GM21737 (cell line): ENCODE measurements at regions not wholly inside any gene's neighbourhood (a gene's known extent, or its start where the extent isn't known, plus 50 kb on each side); places are given as distances from the start of the nearest gene placed in this dataset.
"Not testable (repeated sequence)": the region's sequence is repeated elsewhere in the genome, so short reads cannot be mapped to it uniquely, and the experiment has no call there.

Experiments used
- ATAC-seq: cut with Tn5 transposase; IDR thresholded peaks from one replicate; pipeline ENCODE4 v1.9.1; 2021; ENCODE audit warnings: mild to moderate bottlenecking, moderate library complexity; ENCODE audit not compliant: unreplicated experiment

DNA sequence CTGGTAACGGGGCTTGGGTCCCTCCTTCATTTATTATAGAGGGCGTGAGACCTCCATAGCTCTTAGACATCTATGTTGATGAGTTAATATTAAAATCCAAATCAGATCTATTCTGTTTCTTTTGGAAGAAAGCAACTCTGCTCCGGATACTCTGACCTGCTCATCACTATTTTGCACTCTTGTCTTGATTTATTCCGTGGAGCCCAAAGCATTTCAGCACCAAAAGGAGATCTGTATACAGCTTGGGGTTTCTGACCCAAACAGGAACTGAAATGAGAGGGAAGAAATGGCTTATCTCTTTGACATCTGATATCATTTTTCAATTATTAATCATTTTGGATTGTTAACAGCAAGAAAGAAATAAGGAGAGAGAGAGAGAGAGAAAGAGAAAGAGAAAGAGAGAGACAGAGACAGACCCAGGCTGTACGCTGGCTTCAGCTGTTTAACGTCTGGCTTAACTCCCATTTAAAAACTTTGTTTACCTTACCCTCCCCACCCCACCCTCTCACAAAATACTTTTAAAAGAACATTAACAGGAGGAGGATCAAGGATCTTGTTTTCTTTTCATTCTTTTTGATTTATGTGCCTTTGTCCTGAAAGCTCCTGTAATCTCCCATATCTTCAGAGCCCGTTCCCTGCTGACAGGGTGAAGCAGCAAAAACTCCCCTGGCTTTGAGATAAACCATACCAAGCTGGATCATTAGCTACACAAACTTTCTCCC lies 231.4 kb upstream of the TUT7 start:
- ATAC-seq = no peak

DNA sequence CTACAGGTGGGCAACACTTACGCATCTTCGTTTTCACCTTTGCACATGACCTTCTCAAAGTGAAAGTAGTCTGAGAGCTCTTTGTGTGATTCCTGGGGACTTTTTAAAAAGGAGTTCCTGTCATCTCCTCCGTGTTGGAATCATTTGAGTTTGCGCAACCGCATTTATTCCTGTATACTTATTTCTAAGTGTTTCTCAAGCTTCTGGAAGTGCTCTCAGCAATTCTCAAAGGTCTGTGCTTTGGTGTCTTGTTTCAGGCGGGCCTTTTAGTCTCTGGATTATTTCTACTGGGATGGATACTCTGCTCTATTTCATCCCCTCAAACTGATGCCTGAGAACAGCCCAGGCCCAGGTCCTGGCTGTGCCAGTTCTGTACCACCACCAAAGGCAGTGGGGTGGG lies 226.5 kb upstream of the TUT7 start:
- no peak for ATAC-seq

DNA sequence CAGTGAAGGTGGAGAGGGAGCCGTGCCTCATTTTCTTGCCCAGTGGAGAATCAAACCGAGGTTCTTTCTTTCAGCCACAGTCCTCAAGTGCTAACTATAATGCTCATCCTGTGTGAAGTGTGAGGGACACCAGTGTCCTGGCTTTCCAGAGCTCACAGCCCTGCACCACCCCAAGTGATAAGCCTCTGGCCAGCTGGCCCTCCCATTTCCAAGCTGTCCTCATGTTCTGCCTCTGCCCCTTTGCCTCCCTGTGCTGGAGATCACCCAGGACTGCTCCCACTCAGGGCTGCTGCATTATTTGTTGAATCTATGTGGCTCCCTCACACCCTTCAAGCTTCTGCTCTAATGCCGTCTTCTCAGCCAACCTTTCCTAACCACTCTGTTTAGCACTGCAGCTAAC lies 224.5 kb upstream of the TUT7 start:
- no peak for ATAC-seq

DNA sequence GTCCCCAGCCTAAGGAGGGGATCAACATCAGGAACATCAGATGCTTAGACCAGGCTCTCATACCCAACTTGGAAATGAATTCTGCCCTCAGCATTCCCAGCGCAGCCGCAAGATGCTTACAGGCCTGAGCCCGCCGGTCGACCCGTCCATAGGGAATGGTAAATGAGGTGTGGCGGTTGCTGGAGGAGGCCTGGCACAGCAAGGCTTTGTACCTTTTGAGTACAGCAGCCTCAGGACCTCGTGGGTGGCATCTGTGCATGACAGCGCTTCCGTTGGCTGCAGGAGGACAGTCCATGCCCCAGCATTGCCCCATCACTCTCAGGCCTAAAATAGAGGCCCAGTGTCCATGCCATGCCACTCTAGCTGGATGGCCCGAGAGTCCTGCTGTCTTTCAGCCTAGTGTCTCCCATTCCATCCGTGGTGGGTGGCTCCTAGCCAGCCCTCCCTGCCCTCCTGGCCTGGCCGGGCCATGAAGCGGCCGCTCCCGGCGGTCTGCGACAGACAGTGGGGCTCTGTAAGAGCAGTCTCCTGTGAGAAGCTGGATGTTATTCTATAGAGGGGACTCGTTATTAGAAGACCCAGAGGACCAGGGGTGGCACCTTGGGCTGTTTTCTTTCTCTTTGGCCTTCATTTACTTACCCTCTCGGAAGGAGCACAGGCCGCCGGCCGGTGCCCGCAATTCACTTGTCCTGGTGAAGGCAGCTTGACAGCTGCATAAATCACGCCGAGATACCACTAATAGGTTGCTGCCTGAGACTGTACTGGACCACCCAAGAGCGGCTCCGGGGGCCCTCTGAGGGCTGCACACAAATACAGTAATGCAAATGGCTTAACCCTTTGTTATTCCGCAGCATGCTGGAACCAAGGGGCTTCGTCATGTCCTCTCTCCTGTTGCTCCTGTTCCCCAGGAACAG lies 223.5 kb upstream of the TUT7 start:
- no peak for ATAC-seq

DNA sequence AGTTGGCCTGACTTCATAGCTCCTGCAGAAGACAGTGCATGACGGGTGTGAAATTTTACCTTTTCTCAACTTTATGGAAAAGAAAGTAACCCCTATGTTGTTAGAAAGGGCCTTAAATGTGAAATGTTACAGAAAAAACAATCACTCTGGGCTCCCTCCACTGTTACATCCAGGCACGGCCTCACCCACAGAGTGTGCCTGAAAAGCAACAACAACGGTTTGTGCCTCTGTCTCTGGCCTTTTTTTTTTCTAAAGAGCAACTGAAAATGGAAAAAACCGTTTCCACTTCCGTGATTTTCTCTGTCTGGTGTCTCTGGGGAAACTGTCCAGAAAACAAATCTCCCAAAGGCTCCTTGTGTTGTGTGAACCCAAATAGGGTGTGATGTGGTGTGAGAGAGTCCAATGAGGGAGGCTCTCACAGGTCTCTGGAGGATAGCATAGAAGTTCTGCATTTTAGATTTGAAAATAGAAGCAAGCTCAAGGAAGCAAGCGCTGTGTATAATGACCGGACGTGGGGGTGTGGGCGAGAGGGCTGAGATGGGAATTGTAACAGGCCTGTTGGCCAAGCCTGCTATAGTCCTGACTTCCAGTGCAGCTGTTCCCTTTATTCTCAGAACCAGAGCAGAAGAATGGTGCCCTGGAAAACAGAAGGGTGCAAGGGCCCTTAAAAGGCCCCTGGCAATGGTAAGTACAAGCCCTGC lies 221.8 kb upstream of the TUT7 start:
- ATAC-seq = no peak

DNA sequence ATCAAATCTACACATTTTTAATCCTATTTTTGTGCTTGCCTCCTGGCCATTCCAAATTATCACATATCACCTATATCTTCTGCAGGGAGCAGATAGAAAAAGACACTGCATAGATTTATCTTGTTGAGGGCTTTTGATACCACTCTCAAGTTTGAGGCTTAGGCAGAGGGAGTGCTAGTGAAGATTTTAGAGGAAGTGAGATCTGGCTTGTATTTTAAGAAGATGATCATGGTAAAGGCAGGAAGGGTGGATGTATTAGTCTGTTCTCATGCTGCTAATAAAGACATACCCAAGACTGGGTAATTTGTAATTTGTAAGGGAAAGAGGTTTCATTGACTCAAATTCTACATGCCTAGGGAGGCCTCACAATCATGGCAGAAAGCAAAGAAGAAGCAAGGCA lies 220.9 kb upstream of the TUT7 start:
- no peak for ATAC-seq

DNA sequence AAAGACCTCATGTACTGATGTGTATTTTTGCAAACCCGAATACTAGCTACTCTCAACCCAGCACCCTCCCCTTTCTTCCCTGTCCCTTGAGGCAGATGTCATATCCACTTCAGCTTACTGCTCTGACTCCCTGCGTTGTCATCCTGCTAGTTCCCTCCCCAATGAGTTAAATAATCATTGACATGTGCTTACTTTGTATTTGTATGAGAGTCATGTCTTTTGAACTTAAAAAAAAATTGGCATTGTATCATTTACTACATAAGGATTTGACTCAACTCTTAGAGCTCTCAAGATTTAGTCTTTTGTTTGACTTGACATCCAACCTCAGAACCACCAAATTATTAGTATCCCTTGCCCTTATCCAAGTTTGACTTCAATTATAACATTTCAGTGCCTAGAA lies 219.7 kb upstream of the TUT7 start:
- no peak for ATAC-seq

DNA sequence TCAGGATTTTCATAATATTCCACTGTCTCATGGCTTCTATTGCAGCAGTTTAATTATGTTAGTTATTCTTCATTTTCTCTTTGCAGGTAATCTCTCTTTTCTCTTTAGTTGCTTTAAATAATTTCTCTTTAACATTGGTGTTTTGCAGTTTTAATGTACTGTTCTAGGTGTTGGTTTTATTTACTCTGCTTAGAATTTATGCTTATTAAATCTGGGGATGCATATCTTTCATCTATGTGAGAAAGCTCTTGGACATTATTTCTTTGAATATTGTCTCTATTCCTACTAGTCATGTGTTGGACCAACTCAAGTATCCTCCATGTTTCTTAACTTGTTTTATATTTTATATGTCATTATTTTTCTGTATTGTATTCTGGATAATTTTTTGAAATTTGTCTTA lies 218.7 kb upstream of the TUT7 start:
- ATAC-seq = no peak

DNA sequence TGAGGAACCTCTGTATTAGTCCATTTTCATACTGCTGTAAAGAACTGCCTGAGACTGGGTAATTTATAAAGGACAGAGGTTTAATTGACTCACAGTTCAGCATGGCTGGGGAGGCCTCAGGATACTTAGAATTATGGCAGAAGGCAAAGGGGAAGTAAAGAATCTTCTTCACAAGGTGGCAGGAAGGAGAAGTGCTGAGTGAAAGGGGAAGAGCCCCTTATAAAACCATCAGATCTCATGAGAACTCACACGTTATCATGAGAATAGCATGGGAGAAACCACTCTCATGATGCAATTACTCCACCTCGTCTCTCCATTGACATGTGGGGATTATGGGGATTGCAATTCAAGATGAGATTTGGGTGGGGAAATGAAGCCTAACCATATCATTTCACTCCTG lies 211.4 kb upstream of the TUT7 start:
- ATAC-seq = not testable (repeated sequence)

DNA sequence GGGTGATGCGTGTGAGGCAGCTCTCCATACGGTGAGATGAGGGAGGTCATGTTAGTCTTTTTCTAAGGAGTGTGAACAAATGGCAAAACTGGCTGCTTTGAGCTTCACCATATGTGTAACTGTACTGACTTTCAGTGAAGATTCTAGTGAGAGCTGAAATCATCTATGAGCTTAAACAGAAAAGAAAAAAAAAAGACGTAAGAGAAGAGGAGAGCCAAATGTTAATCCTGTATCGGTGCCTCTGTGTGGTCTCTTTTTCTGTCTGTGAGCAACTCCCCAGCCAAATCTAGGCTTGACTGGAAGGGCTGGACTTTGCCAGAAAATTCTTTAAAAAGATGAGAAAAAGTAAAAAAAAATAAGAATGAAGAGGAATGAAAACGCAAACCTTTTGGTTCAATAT lies 209.7 kb upstream of the TUT7 start:
- no peak for ATAC-seq

DNA sequence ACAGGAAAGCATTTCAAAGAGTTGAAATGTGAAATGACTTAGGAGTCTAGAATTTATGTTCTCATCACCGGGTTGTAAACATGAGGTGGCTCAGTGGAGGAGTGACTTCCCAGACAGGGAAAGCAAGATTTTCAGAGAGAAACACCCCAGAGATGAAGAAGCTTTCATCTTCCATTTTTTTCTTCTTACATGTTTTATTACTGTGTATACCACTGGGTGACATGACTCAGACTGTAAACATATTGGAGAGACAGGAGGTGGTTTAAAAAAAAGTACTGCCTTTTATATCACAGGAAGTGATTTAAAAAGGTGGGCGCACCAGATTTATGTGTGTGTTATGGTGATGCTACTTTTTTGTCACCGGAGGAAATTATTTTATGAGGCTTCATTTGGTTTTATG lies 209.1 kb upstream of the TUT7 start:
- no peak for ATAC-seq

DNA sequence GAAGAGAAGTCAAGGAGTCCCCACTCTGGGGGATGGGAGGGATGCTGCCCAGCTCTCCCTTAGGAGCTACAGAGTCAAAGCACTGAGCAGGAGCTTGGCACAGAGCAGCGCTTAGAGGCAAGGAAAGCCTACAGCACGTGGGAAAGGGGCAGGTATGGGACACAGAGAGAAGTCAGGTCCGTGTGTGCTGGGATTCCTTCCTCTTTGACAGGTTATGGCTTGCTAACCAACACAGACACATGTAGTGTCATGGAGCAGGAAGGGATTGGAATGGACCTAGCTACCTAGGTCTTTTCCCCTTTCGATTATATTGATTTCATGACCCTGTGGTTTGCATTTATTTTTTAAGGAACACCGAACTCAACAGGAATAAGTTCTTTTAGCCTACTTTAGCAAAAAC lies 208.5 kb upstream of the TUT7 start:
- ATAC-seq = no peak

DNA sequence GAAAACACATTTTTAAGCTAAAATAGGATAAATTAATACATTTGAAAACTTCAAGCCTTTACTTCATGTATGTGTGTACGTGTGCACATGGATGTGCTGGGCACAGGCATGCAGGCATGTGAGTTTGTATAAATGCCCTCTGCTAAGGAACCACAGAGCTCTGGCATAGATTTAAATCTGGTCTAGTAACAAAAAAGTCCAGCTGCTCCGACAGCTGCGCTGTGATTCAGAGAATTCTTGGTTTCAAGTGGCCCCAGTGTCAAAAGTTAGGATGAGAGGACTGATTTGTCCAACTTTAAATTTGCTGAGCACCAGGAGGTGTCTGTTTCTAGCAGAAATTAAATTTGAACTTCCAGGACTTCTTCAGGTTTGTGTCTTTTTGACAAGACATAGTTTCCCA lies 203.7 kb upstream of the TUT7 start:
- ATAC-seq = no peak

DNA sequence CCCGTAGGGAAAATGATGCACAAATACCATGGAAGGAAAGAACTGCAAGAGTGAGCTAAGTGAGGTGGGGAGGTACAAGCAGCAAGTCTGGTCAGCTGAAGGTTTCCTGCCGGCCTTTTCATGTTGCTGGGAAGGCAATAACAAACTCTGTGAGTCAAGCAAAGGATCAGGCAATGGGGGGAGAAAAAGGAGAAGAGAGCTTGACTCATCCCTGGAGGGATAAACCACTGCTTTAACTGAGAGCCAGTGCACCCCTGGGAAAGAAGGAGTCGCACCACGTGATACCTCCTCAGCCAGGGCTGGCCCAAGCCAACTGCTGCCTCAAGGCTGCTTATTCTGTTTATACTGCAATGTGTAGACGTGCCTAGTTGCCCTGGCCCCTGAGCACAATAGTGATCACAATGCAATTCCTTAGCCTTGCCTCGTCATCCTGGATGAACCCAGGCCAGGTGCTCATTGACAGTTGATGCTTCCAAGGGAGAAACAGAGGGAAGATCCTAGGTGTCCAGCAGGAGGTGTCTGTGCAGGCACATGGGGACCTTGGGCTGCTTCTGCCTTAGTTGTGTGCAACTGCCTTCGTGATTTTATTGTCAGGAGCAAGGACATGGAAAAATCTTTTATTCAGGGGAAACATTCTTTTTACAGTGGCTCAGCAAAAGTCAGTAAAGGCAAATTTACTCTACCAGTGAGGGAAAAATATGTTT lies 203.0 kb upstream of the TUT7 start:
- ATAC-seq = no peak

DNA sequence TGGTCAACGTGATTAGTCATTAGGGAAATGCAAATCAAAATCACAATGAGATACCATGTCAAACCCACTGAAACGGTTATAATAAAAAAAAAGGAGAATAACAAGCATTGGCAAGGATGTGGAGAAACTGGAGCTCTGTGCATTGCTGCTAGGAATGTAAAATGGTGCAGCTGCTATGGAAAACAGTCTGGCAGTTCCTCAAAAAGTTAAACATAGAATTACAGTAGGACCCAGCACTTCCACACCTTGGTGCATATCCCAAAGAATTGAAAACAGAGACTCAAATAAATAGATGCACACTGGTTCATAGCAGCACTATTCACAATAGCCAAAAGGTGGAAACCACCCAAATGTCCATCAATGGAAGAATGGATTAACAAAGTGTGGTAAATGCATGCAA lies 201.5 kb upstream of the TUT7 start:
- ATAC-seq = no peak

DNA sequence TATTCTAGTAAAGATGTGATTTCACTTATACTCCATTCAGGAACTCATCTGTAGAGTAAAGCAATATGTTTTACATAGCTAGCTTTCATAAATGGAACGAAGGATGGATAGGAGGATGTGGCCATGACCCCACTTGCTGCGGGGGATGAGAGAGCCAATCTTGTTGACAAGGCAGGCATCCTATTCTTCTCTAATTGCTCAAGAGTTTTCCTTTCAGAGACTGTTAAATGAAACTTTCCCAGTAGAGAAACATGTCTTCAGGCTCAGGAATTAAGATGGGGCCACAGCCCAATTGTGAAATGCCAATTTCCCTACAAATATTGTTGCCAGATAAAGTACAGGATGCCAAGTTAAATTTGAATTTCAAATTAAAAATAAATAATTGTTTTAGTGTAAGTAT lies 196.2 kb upstream of the TUT7 start:
- ATAC-seq = no peak

DNA sequence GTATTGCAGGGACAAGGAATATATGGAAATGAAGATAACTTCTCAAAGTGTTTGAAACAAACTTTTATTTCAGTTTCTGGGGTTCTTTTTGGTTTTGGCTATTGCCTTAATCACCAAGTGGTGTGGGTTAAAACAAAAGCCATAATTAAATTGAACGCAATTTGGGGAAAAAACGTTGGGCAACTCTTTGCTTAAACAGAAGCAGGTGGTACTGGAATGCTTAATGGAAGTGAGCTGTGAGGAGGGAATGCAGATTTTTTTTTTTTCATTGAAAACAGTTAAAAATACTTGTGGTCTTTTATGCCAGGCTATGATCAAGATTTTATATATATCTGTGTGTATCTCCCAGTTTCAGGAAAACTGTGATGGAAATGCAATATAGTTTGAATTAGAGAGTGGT lies 195.7 kb upstream of the TUT7 start:
- no peak for ATAC-seq

DNA sequence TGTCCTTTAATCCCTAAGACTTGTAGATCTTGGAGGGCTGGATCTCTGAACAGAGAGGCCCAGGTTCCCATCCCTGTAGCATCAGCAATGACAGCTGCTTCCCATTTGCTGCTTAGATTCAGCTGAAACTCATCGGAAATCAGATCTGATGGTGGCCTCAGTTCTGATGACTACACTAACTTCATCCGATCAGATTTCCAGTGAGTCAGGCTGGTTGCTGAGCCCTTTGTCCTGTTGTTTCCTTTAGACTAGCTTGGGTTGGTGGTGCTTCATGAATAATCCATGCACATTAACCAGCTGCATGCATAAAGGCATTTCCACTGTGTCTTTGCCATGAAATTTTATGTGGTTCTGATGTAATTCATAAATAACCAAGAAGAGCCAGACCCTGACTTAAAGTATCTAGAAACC lies 195.2 kb upstream of the TUT7 start:
- no peak for ATAC-seq

DNA sequence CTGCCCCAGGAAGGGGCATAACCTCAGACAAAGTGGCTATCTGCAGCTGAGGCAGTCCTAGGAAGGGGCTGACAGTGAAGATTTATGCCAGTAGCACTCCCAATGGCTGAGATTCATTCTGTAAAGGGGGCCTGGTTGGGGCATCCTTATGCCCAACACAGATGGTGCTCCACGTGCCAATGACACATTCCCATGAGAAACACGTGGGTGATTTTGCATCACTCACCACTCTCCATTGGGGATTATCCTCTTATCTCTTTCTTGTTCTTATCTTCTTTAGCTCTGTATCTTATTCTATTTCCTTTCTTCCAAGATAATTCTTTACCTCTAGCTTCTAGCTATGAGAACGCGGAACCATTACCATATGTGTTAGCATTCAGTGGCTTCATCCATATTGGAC lies 194.0 kb upstream of the TUT7 start:
- ATAC-seq = no peak

DNA sequence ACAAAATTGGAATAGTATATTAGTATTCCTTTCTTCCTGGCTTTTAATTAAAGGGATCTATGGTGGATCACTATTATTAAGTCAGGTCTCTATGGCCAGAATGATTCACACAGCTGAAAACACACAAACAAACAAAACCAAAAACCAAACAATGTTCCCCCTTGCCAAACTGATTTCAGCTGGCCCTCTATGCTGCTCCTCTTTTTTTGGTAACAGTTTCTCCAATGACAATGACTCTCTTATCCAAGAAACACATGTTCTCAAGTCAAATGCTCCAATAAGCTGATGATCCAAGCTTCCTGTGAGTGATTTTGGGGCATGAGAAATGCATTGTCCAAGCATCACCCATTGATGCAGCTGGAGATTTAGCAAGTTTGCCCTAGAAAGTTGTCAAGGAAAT lies 193.4 kb upstream of the TUT7 start:
- ATAC-seq = no peak

DNA sequence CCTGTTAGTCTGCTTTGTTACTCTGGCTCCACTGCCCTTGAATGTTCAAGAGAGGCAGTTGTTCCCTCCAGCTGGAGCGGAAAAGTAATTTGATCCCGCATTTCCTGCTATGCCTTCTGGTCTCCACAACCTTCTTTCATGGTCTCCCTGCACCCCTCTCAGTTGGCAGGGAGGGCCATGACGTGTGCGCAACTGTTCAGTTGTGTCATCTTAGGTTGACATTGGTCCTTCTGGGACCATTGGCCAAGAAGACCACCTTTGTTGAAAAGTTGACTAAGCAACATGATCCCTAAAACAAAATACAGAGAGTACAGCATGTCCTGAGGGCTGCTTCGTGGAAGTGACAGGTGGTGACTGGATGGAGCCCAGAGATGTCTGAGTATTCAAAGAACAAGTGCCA lies 192.5 kb upstream of the TUT7 start:
- no peak for ATAC-seq
